H9 (cell line): ENCODE measurements at regions not wholly inside any gene's neighbourhood (a gene's known extent, or its start where the extent isn't known, plus 50 kb on each side); places are given as distances from the start of the nearest gene placed in this dataset.

Experiments used
- DNase-seq: peaks from one replicate; pipeline ENCODE4 v3.0.0-alpha.2; 2017
- H2AFZ ChIP-seq: one replicate; pipeline ENCODE4 v1.6.1; 2013; ENCODE audit warnings: mild to moderate bottlenecking, low read length, control low read depth, moderate library complexity
- H2AK5ac ChIP-seq: 2 replicates; pipeline ENCODE4 v1.6.1; 2013; ENCODE audit warnings: low read length, control low read depth, mixed read lengths; ENCODE audit not compliant: insufficient read length
- H2BK120ac ChIP-seq: one replicate; pipeline ENCODE4 v1.6.1; 2013; ENCODE audit warnings: low read depth, mild to moderate bottlenecking, low read length, control low read depth, inconsistent platforms; ENCODE audit not compliant: poor library complexity, severe bottlenecking
- H2BK12ac ChIP-seq: 2 replicates; pipeline ENCODE4 v1.6.1; 2013; ENCODE audit warnings: low read length, control low read depth, mixed read lengths, low read depth; ENCODE audit not compliant: insufficient read length
- H2BK15ac ChIP-seq: 2 replicates; pipeline ENCODE4 v1.6.1; 2013; ENCODE audit warnings: low read depth, low read length, control low read depth
- H2BK20ac ChIP-seq: one replicate; pipeline ENCODE4 v1.6.1; 2013; ENCODE audit warnings: low read depth, mild to moderate bottlenecking, low read length, control low read depth, inconsistent platforms; ENCODE audit not compliant: poor library complexity, severe bottlenecking
- H2BK5ac ChIP-seq: 2 replicates; pipeline ENCODE4 v1.6.1; 2013; ENCODE audit warnings: low read length, control low read depth, mixed read lengths; ENCODE audit not compliant: insufficient read length
- H3K14ac ChIP-seq: 2 replicates; pipeline ENCODE4 v1.6.1; 2013; ENCODE audit warnings: low read length, control low read depth; ENCODE audit not compliant: insufficient read depth
- H3K18ac ChIP-seq: 2 replicates; pipeline ENCODE4 v1.6.1; 2013; ENCODE audit warnings: low read depth, mild to moderate bottlenecking, mixed read lengths, low read length, control low read depth; ENCODE audit not compliant: insufficient read length
- H3K23ac ChIP-seq: 2 replicates; pipeline ENCODE4 v1.6.1; 2013; ENCODE audit warnings: low read length, control low read depth, mixed read lengths, low read depth; ENCODE audit not compliant: insufficient read length
- H3K23me2 ChIP-seq: 2 replicates; pipeline ENCODE4 v1.6.1; 2013; ENCODE audit warnings: low read depth, mild to moderate bottlenecking, mixed read lengths, low read length, control low read depth; ENCODE audit not compliant: insufficient read length, poor library complexity, severe bottlenecking
- H3K27ac ChIP-seq: 2 replicates; pipeline ENCODE4 v1.5.1; 2013; ENCODE audit warnings: low read length, control low read depth, mixed read lengths, low read depth; ENCODE audit not compliant: insufficient read length
- H3K27me3 ChIP-seq: 2 replicates; pipeline ENCODE4 v1.6.1; 2013; ENCODE audit warnings: low read length, control low read depth, inconsistent platforms; ENCODE audit not compliant: insufficient read depth
- H3K4ac ChIP-seq: 2 replicates; pipeline ENCODE4 v1.6.1; 2013; ENCODE audit warnings: low read depth, mild to moderate bottlenecking, control low read depth, inconsistent platforms, low read length, moderate library complexity
- H3K4me1 ChIP-seq: 2 replicates; pipeline ENCODE4 v1.6.1; 2013; ENCODE audit warnings: low read length, control low read depth, inconsistent platforms; ENCODE audit not compliant: insufficient read depth
- H3K4me2 ChIP-seq: 2 replicates; pipeline ENCODE4 v1.6.1; 2013; ENCODE audit warnings: low read length, control low read depth, mixed read lengths; ENCODE audit not compliant: insufficient read length, insufficient read depth
- H3K56ac ChIP-seq: 2 replicates; pipeline ENCODE4 v1.6.1; 2013; ENCODE audit warnings: low read depth, mild to moderate bottlenecking, mixed read lengths, low read length, control low read depth; ENCODE audit not compliant: insufficient read length
- H3K79me1 ChIP-seq: 2 replicates; pipeline ENCODE4 v1.6.1; 2013; ENCODE audit warnings: low read depth, mild to moderate bottlenecking, moderate library complexity, low read length, control low read depth, inconsistent platforms; ENCODE audit not compliant: insufficient read depth, poor library complexity, severe bottlenecking
- H3K79me2 ChIP-seq: 2 replicates; pipeline ENCODE4 v1.6.1; 2013; ENCODE audit warnings: low read length, control low read depth, inconsistent platforms; ENCODE audit not compliant: insufficient read depth
- H3K9ac ChIP-seq: 2 replicates; pipeline ENCODE4 v1.6.1; 2013; ENCODE audit warnings: low read length, control low read depth, mixed read lengths; ENCODE audit not compliant: insufficient read length; ENCODE audit errors: extremely low read depth
- H3K9me3 ChIP-seq: one replicate; pipeline ENCODE4 v1.6.1; 2013; ENCODE audit warnings: low read depth, low read length, inconsistent platforms; ENCODE audit not compliant: control insufficient read depth
- H3T11ph ChIP-seq: one replicate; pipeline ENCODE4 v1.6.1; 2013; ENCODE audit warnings: mild to moderate bottlenecking, low read length, control low read depth, inconsistent platforms
- H4K20me1 ChIP-seq: one replicate; pipeline ENCODE4 v1.6.1; 2013; ENCODE audit not compliant: control insufficient read depth, insufficient read length, insufficient read depth
- H4K5ac ChIP-seq: 2 replicates; pipeline ENCODE4 v1.6.1; 2013; ENCODE audit warnings: low read depth, mild to moderate bottlenecking, mixed read lengths, low read length, control low read depth; ENCODE audit not compliant: insufficient read length
- H4K8ac ChIP-seq: replicated peaks from 2 replicates; pipeline ENCODE4 v1.6.1; 2013; ENCODE audit warnings: low read length, control low read depth, mixed read lengths, low read depth; ENCODE audit not compliant: insufficient read length
- H4K91ac ChIP-seq: 2 replicates; pipeline ENCODE4 v1.6.1; 2013; ENCODE audit warnings: low read depth, mild to moderate bottlenecking, moderate library complexity, mixed read lengths, low read length, control low read depth; ENCODE audit not compliant: insufficient read length
- H3K27ac Mint-ChIP-seq, 3 experiments: 2 replicates in 2 of 3; 3 replicates in 1 of 3; pipeline ENCODE4 v1.8.0; 2020 to 2021; ENCODE audit warnings: mixed read lengths in 3 of 3, mild to moderate bottlenecking in 1 of 3, moderate library complexity in 1 of 3
- H3K27me3 Mint-ChIP-seq: 2 replicates; pipeline ENCODE4 v1.8.0; 2021; ENCODE audit warnings: low read depth, mild to moderate bottlenecking, moderate library complexity, mixed read lengths
- H3K36me3 Mint-ChIP-seq, 3 experiments: 2 replicates in 2 of 3; 3 replicates in 1 of 3; pipeline ENCODE4 v1.8.0; 2020 to 2021; ENCODE audit warnings: low read depth in 3 of 3, mixed read lengths in 3 of 3; ENCODE audit not compliant: insufficient read depth in 1 of 3
- H3K4me1 Mint-ChIP-seq, 2 experiments: 2 replicates each; pipeline ENCODE4 v1.8.0; 2020; ENCODE audit warnings: mixed read lengths in 2 of 2
- H3K4me3 Mint-ChIP-seq, 2 experiments: 2 replicates in 1 of 2; 3 replicates in 1 of 2; pipeline ENCODE4 v1.8.0; 2020 to 2021; ENCODE audit warnings: mild to moderate bottlenecking in 2 of 2, mixed read lengths in 2 of 2, moderate library complexity in 1 of 2
- H3K9me3 Mint-ChIP-seq, 2 experiments: 2 replicates in 1 of 2; 3 replicates in 1 of 2; pipeline ENCODE4 v1.8.0; 2020; ENCODE audit warnings: mild to moderate bottlenecking in 2 of 2, mixed read lengths in 2 of 2, moderate library complexity in 1 of 2
- WGBS: extraction: QIAGEN DNeasy Blood & Tissue Kit; methylation state at CpG from one replicate; pipeline ENCODE4 v1.1.7; 2013; ENCODE audit warnings: missing lambda C conversion rate, low lambda C conversion rate, mixed read lengths; ENCODE audit not compliant: insufficient read length; ENCODE audit errors: extremely low coverage; 5-methylcytosine and 5-hydroxymethylcytosine counted together
- TF ChIP-seq, protein P1 (sequence below): fragments of 200-600 bp; sonication (generic); conservative IDR thresholded peaks from 3 replicates; pipeline ENCODE4 v1.8.0; 2021; ENCODE audit warnings: antibody characterized with exemption, mild to moderate bottlenecking

DNA sequence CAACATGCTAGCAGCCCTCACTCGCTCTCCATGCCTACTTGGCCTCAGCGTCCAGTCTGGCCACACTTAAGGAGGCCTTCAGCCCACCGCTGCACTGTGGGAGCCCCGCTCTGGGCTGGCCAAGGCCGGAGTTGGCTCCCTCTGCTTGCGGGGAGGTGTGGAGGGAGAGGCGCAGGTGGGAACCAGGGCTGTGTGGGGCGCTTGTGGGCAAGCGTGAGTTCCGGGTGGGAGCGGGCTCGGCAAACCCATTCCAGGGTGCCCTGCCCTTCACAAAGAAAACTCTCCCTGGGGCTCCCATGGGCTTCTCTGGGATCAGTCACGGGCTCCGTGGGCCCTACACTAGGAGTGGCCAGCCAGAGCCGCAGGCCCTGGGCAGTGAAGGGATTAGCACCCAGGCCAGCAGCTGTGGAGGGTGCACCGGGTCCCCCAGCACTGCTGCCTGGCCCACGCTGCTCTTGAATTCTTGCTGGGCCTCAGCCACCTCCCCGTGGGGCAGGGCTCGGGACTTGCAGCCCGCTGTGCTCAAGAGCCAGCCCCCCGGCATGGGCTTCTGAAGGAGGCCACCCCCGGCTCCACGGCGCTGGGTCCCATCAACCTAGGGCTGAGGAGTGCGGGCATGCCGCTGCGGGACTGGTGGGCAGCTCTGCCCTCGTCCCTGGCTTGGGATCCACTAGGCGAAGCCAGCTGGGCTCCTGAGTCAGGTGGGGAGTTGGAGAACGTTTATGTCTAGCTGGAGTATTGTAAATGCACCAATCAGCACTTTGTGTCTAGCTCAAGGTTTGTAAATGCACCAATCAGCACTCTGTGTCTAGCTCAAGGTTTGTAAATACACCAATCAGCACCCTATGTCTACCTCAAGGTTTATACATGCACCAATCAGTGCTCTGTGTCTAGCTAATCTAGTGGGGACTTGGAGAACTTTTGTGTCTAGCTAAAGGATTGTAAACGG, 273.6 kb upstream of the SULF2 start:
- Histone ChIP-seq H2BK120ac (no peak overlapping the region), H4K5ac (no peak overlapping the region), H2BK5ac (no peak overlapping the region), H2BK12ac (no peak overlapping the region), H2AFZ (no peak overlapping the region), H3K79me2 (no peaks in the 10 kb centered on the region), H3K79me1 (no peaks in the 10 kb centered on the region), H2AK5ac (no peak overlapping the region), H2BK20ac (no peak overlapping the region), H3T11ph (no peak overlapping the region), H3K18ac (no peak overlapping the region), H3K27ac (no peak overlapping the region), H3K23me2 (no peaks in the 10 kb centered on the region), H3K23ac (no peak overlapping the region), H3K56ac (no peak overlapping the region), H2BK15ac (no peak overlapping the region), H3K4me2 (no peak overlapping the region), H3K27me3 (no peaks in the 10 kb centered on the region), H4K20me1 (no peaks in the 10 kb centered on the region), H3K4ac (no peak overlapping the region), H3K9ac (no peak overlapping the region), H3K14ac (no peak overlapping the region), H3K9me3 (peaks cover 13% of the 10 kb centered on the region), H4K8ac (no peak overlapping the region), H3K4me1 (no peaks in the 10 kb centered on the region), H4K91ac (no peak overlapping the region)
- no peak overlapping the region for H3K27ac Mint-ChIP-seq
- H3K4me3 Mint-ChIP-seq = no peak overlapping the region
- peaks cover 0 to 19% (median 8%) of the 10 kb centered on the region in 3 experiments; a peak in 4 of 7 replicates for H3K36me3 Mint-ChIP-seq
- WGBS = no CpG with 5 or more reads among the region's 31 CpGs
- TF ChIP-seq, protein P1, sequence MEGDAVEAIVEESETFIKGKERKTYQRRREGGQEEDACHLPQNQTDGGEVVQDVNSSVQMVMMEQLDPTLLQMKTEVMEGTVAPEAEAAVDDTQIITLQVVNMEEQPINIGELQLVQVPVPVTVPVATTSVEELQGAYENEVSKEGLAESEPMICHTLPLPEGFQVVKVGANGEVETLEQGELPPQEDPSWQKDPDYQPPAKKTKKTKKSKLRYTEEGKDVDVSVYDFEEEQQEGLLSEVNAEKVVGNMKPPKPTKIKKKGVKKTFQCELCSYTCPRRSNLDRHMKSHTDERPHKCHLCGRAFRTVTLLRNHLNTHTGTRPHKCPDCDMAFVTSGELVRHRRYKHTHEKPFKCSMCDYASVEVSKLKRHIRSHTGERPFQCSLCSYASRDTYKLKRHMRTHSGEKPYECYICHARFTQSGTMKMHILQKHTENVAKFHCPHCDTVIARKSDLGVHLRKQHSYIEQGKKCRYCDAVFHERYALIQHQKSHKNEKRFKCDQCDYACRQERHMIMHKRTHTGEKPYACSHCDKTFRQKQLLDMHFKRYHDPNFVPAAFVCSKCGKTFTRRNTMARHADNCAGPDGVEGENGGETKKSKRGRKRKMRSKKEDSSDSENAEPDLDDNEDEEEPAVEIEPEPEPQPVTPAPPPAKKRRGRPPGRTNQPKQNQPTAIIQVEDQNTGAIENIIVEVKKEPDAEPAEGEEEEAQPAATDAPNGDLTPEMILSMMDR = no peak
- H3K27me3 Mint-ChIP-seq = no peaks in the 10 kb centered on the region
- peaks cover 0 to 6% of the 10 kb centered on the region in 2 experiments; a peak in 2 of 4 replicates for H3K4me1 Mint-ChIP-seq
- no peak for DNase-seq
- H3K9me3 Mint-ChIP-seq = peaks cover 30 to 35% of the 10 kb centered on the region in 2 experiments
